T-helper 17 cell (primary cell): ENCODE measurements at regions not wholly inside any gene's neighbourhood (a gene's known extent, or its start where the extent isn't known, plus 50 kb on each side); places are given as distances from the start of the nearest gene placed in this dataset.

Experiments used
- ATAC-seq: fragments of 150-1000 bp; cut with Tn5 transposase; 2 replicates; pipeline ENCODE4 v1.10.0; 2021; ENCODE audit warnings: mild to moderate bottlenecking, moderate library complexity
- DNase-seq, 3 donors: peaks; one replicate each; pipeline versions ENCODE4 v3.0.0 to v3.0.0-alpha.2; 2020 to 2021
- H3K9me3 ChIP-seq: one replicate; pipeline ENCODE4 v1.7.0; 2013; ENCODE audit warnings: low read length, mild to moderate bottlenecking; ENCODE audit not compliant: control insufficient read depth, poor library complexity, severe bottlenecking
- H3K27ac Mint-ChIP-seq: one replicate; pipeline ENCODE4 v1.8.0; 2022; ENCODE audit warnings: mild to moderate bottlenecking, moderate library complexity, mixed read lengths
- H3K27me3 Mint-ChIP-seq: one replicate; pipeline ENCODE4 v1.8.0; 2022; ENCODE audit warnings: mixed read lengths
- H3K36me3 Mint-ChIP-seq: one replicate; pipeline ENCODE4 v1.8.0; 2022; ENCODE audit warnings: low read depth, mixed read lengths
- H3K4me1 Mint-ChIP-seq: one replicate; pipeline ENCODE4 v1.8.0; 2022; ENCODE audit warnings: mild to moderate bottlenecking, mixed read lengths
- H3K4me3 Mint-ChIP-seq: one replicate; pipeline ENCODE4 v1.8.0; 2022; ENCODE audit warnings: mild to moderate bottlenecking, moderate library complexity, mixed read lengths

- no peaks in the 10 kb centered on the region for H3K9me3 ChIP-seq
- Mint-ChIP-seq H3K36me3 (no peaks in the 10 kb centered on the region), H3K27me3 (no peaks in the 10 kb centered on the region), H3K4me1 (peaks cover 21% of the 10 kb centered on the region), H3K4me3 (no peak overlapping the region), H3K27ac (peak overlapping the region; percentile 22)
- no peak for DNase-seq
- ATAC-seq, result no peak
Observed at GRCh38 chr11:128407962-128408361, 179.4 kb downstream of the ETS1 start.

DNA sequence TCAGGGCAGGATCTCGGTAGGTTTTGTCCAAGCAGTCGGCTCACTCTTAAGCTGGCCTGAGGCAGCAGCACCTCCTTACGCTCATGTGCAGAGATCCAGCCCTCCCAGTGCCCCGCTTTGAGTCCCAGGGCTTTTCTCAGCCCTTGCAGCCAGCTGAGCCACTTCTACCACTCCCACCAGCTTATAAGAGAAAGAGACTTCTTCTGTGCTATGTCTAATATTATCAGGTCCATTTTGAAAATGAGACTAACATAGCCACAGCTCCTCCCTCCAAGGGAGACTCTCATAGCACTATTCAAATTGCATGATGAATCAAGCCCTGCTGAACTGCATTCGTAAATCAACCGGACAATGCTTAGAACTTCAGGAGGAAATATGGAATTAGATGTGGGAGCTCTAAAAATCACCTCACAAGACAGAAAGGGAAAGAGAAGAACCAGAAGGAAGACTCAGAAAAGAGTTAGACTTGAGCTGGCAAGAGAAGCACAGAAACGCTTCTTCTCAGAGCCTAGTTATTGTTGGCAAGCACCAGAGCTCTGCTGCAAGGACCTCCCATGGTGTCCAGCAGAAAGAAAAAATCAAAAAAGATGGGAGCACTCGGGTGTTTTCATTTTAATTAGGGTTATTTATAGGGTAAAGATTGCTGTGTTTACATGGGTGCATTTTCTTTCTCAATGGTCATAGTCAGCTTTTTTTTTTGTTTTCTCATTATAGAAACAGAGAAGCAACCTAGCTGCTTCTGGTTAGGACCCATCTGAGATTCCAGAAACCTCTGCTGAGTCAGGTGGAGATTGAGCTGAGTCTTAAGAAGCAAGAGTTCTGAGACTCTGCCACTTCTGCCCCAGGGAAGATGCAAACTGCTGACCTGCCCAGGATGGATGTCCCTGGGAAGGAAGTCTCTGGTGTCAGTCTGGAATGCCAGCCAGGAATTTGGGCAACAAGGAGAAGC, 181.4 kb downstream of the ETS1 start:
- no peaks in the 10 kb centered on the region for H3K27me3 Mint-ChIP-seq
- no peaks in the 10 kb centered on the region for H3K36me3 Mint-ChIP-seq
- no peaks in the 10 kb centered on the region for H3K9me3 ChIP-seq
- H3K4me1 Mint-ChIP-seq, result peaks cover 13% of the 10 kb centered on the region
- ATAC-seq (no peak), DNase-seq (no peak)
- no peak overlapping the region for H3K4me3 Mint-ChIP-seq
- no peak overlapping the region for H3K27ac Mint-ChIP-seq

GRCh38 chr11:128405112-128405511, 182.2 kb downstream of the ETS1 start:
- no peak for DNase-seq
- H3K4me1 Mint-ChIP-seq, result peaks cover 13% of the 10 kb centered on the region
- H3K27ac Mint-ChIP-seq, result no peak overlapping the region
- H3K9me3 ChIP-seq, result no peaks in the 10 kb centered on the region
- H3K4me3 Mint-ChIP-seq, result no peak overlapping the region
- ATAC-seq, result no peak
- no peaks in the 10 kb centered on the region for H3K36me3 Mint-ChIP-seq
- H3K27me3 Mint-ChIP-seq, result no peaks in the 10 kb centered on the region

DNA sequence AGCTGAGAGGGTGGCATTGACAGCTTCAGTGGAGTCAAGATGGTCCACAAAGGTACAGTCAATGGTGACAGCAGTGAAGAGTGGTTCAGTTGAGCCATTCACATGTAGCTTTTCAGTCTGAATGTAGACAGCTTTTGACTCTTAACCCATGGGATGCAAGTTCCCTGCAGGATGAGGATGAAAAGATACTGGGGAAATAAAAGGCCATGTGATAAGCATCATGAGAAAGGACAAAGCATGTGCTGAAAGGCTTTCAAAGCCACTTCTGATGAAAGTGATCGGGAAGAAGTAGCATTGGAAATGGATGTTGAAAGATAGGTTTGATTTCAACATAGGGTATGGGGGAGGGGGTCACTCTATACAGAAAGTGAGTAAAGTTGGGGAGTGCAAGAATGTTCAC, 182.9 kb downstream of the ETS1 start:
- H3K9me3 ChIP-seq, result no peaks in the 10 kb centered on the region
- Mint-ChIP-seq H3K4me3 (peak overlapping the region; percentile 25), H3K27ac (no peak overlapping the region), H3K27me3 (no peaks in the 10 kb centered on the region), H3K36me3 (no peaks in the 10 kb centered on the region), H3K4me1 (peaks cover 11% of the 10 kb centered on the region)
- ATAC-seq (no peak), DNase-seq (no peak)

DNA sequence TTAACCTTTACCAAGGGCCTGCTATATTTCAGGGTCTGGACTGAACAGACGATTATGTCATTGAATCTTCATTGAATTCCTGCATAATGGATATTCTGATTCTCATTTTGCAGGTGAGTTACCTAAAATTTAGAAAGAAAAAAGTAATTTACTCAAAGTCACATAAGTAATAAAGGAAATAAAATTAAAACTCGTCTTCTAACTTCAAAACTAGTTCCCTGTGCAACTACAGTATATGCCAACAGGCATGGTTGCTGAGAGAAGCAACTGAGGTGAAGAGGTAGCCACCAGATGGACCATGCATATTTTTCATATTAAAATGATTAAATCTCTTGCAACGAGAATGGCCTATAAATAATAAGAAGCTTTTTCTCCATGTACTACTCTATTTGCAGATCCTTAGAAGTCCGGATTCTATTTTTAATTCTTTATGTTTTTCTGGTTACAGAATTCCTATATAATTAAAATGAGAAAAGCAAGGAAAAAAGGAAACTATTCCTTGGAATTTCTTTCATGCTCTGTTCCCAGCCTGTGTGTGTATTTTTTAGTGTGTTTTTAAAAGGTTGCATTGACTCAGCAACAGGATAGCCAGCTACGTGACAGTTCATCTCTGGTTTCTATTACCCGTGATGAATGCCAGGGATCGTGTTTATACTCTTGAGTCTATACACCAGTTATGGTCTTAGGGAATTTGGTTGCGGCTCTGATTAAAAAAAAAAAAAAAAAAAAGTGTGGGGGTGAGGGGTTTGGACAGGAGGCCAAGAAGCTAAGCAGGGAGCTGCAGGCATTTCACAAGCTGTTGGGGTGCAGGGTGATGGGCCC, 186.8 kb downstream of the ETS1 start:
- no peaks in the 10 kb centered on the region for H3K36me3 Mint-ChIP-seq
- DNase-seq (no peak), ATAC-seq (no peak)
- no peaks in the 10 kb centered on the region for H3K27me3 Mint-ChIP-seq
- no peaks in the 10 kb centered on the region for H3K9me3 ChIP-seq
- peaks cover 6% of the 10 kb centered on the region for H3K4me1 Mint-ChIP-seq
- no peak overlapping the region for H3K4me3 Mint-ChIP-seq
- H3K27ac Mint-ChIP-seq, result no peak overlapping the region

- H3K4me1 Mint-ChIP-seq, result peaks cover 6% of the 10 kb centered on the region
- no peak overlapping the region for H3K4me3 Mint-ChIP-seq
- no peaks in the 10 kb centered on the region for H3K9me3 ChIP-seq
- no peaks in the 10 kb centered on the region for H3K27me3 Mint-ChIP-seq
- H3K27ac Mint-ChIP-seq, result no peak overlapping the region
- H3K36me3 Mint-ChIP-seq, result no peaks in the 10 kb centered on the region
- DNase-seq (no peak), ATAC-seq (peak; percentile 41)
Observed at GRCh38 chr11:128399251-128400121, 187.9 kb downstream of the ETS1 start.

- DNase-seq (no peak), ATAC-seq (no peak)
- Mint-ChIP-seq H3K36me3 (no peaks in the 10 kb centered on the region), H3K27me3 (no peaks in the 10 kb centered on the region), H3K27ac (no peak overlapping the region), H3K4me3 (no peak overlapping the region), H3K4me1 (peaks cover 8% of the 10 kb centered on the region)
- H3K9me3 ChIP-seq, result no peaks in the 10 kb centered on the region
Observed at GRCh38 chr11:128398517-128399250, 188.7 kb downstream of the ETS1 start.

DNA sequence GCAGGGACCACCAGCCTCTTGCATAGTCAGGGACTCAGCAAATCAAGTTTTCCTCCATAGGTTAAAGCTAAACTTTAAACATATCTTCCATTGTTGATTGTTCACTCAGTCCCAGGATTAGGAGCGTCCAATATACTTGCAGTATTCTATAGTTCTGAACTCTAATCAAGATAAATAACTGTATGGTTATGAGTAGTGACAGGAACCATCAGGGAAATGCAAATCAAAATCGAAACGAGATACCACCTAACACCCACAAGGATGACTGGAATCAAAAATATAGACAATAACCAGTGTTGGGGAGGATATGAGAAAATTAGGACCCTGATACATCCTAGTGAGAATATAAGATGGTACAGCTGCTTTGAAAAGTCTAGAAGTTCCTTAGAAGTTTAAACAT, 190.0 kb downstream of the ETS1 start:
- H3K4me3 Mint-ChIP-seq, result no peak overlapping the region
- no peaks in the 10 kb centered on the region for H3K9me3 ChIP-seq
- peaks cover 14% of the 10 kb centered on the region for H3K4me1 Mint-ChIP-seq
- no peaks in the 10 kb centered on the region for H3K27me3 Mint-ChIP-seq
- no peak for ATAC-seq
- no peak overlapping the region for H3K27ac Mint-ChIP-seq
- H3K36me3 Mint-ChIP-seq, result no peaks in the 10 kb centered on the region
- DNase-seq, result no peak

GRCh38 chr11:128394431-128395089, 192.8 kb downstream of the ETS1 start:
- H3K9me3 ChIP-seq, result no peaks in the 10 kb centered on the region
- no peaks in the 10 kb centered on the region for H3K36me3 Mint-ChIP-seq
- peaks cover 19% of the 10 kb centered on the region for H3K4me1 Mint-ChIP-seq
- H3K27me3 Mint-ChIP-seq, result no peaks in the 10 kb centered on the region
- ATAC-seq (no peak), DNase-seq (no peak)
- H3K4me3 Mint-ChIP-seq, result no peak overlapping the region
- peak overlapping the region; percentile 43 for H3K27ac Mint-ChIP-seq

GRCh38 chr11:128392259-128392658, 195.1 kb downstream of the ETS1 start:
- no peaks in the 10 kb centered on the region for H3K9me3 ChIP-seq
- no peak overlapping the region for H3K4me3 Mint-ChIP-seq
- DNase-seq (no peak), ATAC-seq (no peak)
- H3K27ac Mint-ChIP-seq, result no peak overlapping the region
- H3K4me1 Mint-ChIP-seq, result peaks cover 21% of the 10 kb centered on the region
- no peaks in the 10 kb centered on the region for H3K27me3 Mint-ChIP-seq
- peaks cover 4% of the 10 kb centered on the region for H3K36me3 Mint-ChIP-seq

GRCh38 chr11:128391811-128392210, 195.5 kb downstream of the ETS1 start:
- Mint-ChIP-seq H3K27me3 (no peaks in the 10 kb centered on the region), H3K27ac (no peak overlapping the region), H3K4me3 (no peak overlapping the region), H3K36me3 (peaks cover 4% of the 10 kb centered on the region), H3K4me1 (peaks cover 23% of the 10 kb centered on the region)
- ATAC-seq, result no peak
- DNase-seq, result no peak
- no peaks in the 10 kb centered on the region for H3K9me3 ChIP-seq

GRCh38 chr11:128390246-128390645, 197.1 kb downstream of the ETS1 start:
- H3K9me3 ChIP-seq, result no peaks in the 10 kb centered on the region
- Mint-ChIP-seq H3K27me3 (no peaks in the 10 kb centered on the region), H3K4me3 (no peak overlapping the region), H3K36me3 (peaks cover 4% of the 10 kb centered on the region), H3K4me1 (peaks cover 23% of the 10 kb centered on the region), H3K27ac (no peak overlapping the region)
- ATAC-seq (no peak), DNase-seq (no peak)
